Kidney (tissue), 13 donors: ENCODE measurements at regions not wholly inside any gene's neighbourhood (a gene's known extent, or its start where the extent isn't known, plus 50 kb on each side); places are given as distances from the start of the nearest gene placed in this dataset.

ENCODE experiments used
- DNase-seq, 5 donors: peaks; one replicate each; pipeline ENCODE4 v3.0.0-alpha.2; 2013 to 2020
- FAIRE-seq: peaks from 2 replicates; lab custom pipeline; 2012; peaks lifted over from hg19 to GRCh38; lab: Jason Lieb, UNC
- H3K27ac ChIP-seq, 2 donors: one replicate each; pipeline ENCODE4 v1.7.0; 2013; ENCODE audit warnings: low read depth in 2 of 2, low read length in 2 of 2, inconsistent platforms in 1 of 2
- H3K27me3 ChIP-seq: one replicate; pipeline ENCODE4 v1.7.1; 2013; ENCODE audit warnings: low read length, inconsistent platforms; ENCODE audit not compliant: control insufficient read depth, insufficient read depth
- H3K36me3 ChIP-seq, 3 donors: one replicate each; pipeline versions ENCODE4 v1.7.0 to v1.7.1; 2013; ENCODE audit warnings: low read length in 3 of 3, control low read depth in 1 of 3, inconsistent platforms in 1 of 3; ENCODE audit not compliant: insufficient read depth in 3 of 3, control insufficient read depth in 2 of 3
- H3K4me1 ChIP-seq, 3 donors: one replicate each; pipeline versions ENCODE4 v1.7.0 to v1.7.1; 2013; ENCODE audit warnings: low read length in 3 of 3, inconsistent platforms in 1 of 3, low read depth in 1 of 3; ENCODE audit not compliant: control insufficient read depth in 2 of 3, insufficient read depth in 2 of 3
- H3K4me3 ChIP-seq, 3 donors: one replicate each; pipeline versions ENCODE4 v1.7.0 to v1.8.1; 2013; ENCODE audit warnings: low read length in 3 of 3, control low read depth in 1 of 3, inconsistent platforms in 1 of 3
- H3K9ac ChIP-seq, 3 donors: one replicate each; pipeline versions ENCODE4 v1.7.0 to v1.7.1; 2013; ENCODE audit warnings: low read length in 3 of 3, control low read depth in 1 of 3, inconsistent platforms in 1 of 3
- H3K9me3 ChIP-seq, 3 donors: one replicate each; pipeline versions ENCODE4 v1.7.0 to v1.7.1; 2013; ENCODE audit warnings: low read length in 3 of 3, control low read depth in 1 of 3, inconsistent platforms in 1 of 3; ENCODE audit not compliant: control insufficient read depth in 2 of 3, insufficient read depth in 1 of 3
- intact Hi-C: fragments of 100-400 bp; cut with DNase I; formaldehyde crosslinking; loops from one replicate; pipeline ENCODE4 v1.11.1; 2022
- TF ChIP-seq, protein P1 (sequence below): IDR thresholded peaks from 3 replicates; pipeline ENCODE4 v1.5.1; 2012; ENCODE audit warnings: mild to moderate bottlenecking, moderate library complexity, borderline replicate concordance; ENCODE audit not compliant: insufficient read depth; ENCODE audit errors: extremely low read depth
- donor health status: control.
- donor health status: control.
- donor health status: control.
- donor health status: control.
- donor health status: control.
- donor health status: DM: yes; HTN: yes; CAD: no.
- donor health status: Normal renal cell carcinoma (clear cell type).

DNA sequence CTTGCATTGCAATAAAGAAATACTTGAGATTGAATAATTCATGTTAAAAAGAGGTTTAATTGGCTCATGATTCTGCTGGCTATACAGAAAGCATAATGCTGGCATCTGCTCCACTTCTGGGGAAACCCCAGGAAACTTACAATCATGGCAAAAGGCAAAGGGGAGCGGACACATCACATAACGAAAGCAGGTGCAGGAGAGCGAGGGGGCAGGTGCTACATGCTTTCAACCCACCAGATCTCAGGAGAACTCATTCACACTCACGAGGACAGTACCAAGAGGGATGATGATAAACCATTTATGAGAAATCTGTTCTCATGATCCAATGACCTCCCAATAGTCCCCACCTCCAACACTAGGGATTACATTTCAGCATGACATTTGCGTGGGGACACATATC lies 172.6 kb downstream of the RASSF9 start:
- no peak for FAIRE-seq

DNA sequence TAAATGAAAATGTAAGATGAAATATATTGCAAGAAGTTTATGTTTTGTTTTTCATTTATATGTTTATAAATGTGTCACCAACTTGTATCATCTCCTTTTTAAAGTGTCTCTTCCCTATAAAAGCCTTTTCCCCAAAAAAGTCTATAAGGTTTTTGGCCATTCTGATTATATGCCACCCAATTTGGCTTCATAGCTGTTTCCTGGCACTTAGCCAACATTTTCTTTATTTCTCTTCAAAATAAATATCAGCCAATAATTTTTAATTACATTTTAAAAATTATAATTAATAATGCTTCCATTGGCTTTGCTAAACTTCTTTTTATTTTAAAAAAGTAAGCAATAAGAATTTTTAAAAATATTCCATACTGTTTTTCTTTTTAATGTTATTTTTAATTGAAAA lies 171.8 kb downstream of the RASSF9 start:
- TF ChIP-seq, protein P1, sequence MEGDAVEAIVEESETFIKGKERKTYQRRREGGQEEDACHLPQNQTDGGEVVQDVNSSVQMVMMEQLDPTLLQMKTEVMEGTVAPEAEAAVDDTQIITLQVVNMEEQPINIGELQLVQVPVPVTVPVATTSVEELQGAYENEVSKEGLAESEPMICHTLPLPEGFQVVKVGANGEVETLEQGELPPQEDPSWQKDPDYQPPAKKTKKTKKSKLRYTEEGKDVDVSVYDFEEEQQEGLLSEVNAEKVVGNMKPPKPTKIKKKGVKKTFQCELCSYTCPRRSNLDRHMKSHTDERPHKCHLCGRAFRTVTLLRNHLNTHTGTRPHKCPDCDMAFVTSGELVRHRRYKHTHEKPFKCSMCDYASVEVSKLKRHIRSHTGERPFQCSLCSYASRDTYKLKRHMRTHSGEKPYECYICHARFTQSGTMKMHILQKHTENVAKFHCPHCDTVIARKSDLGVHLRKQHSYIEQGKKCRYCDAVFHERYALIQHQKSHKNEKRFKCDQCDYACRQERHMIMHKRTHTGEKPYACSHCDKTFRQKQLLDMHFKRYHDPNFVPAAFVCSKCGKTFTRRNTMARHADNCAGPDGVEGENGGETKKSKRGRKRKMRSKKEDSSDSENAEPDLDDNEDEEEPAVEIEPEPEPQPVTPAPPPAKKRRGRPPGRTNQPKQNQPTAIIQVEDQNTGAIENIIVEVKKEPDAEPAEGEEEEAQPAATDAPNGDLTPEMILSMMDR = no peak
- Histone ChIP-seq H3K27me3 (no peaks in the 10 kb centered on the region), H3K36me3 (no peaks in the 10 kb centered on the region), H3K9me3 (no peaks in the 10 kb centered on the region), H3K4me1 (no peaks in the 10 kb centered on the region), H3K4me3 (no peak overlapping the region), H3K27ac (no peak overlapping the region), H3K9ac (no peak overlapping the region)
- DNase-seq (no peak), FAIRE-seq (peak; percentile 51)
- intact Hi-C loops = no loop called here

More for the DNA sequence above, 172.6 kb downstream of the RASSF9 start:
- no peak overlapping the region for H3K4me3 ChIP-seq
- H3K27me3 ChIP-seq = no peaks in the 10 kb centered on the region
- no peaks in the 10 kb centered on the region for H3K36me3 ChIP-seq
- H3K27ac ChIP-seq = no peak overlapping the region
- H3K4me1 ChIP-seq = no peaks in the 10 kb centered on the region
- TF ChIP-seq, protein P1 = no peak
- intact Hi-C loops = no loop called here
- H3K9ac ChIP-seq = no peak overlapping the region
- no peaks in the 10 kb centered on the region for H3K9me3 ChIP-seq
- DNase-seq = no peak

DNA sequence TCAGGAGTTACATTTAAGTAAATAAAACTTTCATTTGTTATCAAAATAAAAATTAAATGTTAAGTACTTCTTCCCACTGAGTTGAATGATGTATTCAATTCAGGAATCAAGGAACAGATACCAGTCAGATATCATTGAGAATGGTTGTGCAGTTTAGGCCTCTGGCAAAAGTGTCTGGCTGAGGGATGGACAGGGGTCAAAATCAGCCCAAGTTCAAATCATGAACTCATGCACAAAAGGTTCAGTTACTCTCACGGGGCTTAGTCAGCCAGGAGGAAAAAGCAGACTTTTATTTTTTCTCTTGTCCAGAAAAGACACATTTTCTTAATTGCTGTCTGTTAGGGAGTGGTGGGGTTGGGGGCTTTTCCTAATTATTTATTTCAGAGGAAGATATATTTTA lies 166.3 kb downstream of the RASSF9 start:
- no peaks in the 10 kb centered on the region for H3K4me1 ChIP-seq
- H3K9ac ChIP-seq = no peak overlapping the region
- H3K4me3 ChIP-seq = no peak overlapping the region
- intact Hi-C loops = no loop called here
- H3K36me3 ChIP-seq = no peaks in the 10 kb centered on the region
- H3K27me3 ChIP-seq = no peaks in the 10 kb centered on the region
- no peaks in the 10 kb centered on the region for H3K9me3 ChIP-seq
- DNase-seq = no peak
- no peak overlapping the region for H3K27ac ChIP-seq
- TF ChIP-seq, protein P1 = no peak
- FAIRE-seq = no peak

DNA sequence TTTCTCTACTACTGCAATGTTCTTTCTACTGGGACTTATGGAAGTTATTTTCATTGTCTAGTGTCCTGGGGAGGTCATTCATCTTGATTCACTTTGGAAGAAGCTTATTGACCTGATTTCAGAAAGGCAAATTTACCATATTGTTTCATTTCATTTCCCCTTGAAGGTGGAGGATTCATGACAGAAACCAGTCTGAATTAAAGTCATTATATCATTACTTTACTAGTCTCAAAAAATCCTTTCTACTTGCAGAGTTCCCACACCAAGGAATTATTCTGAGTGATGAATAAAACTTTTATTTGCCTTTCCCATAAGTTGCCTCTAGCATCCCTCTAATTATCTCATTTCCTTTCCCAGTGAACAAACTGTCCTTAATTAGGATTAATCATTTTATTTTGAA lies 163.8 kb downstream of the RASSF9 start:
- TF ChIP-seq, protein P1 = no peak
- H3K4me1 ChIP-seq = no peaks in the 10 kb centered on the region
- no peak overlapping the region for H3K9ac ChIP-seq
- intact Hi-C loops = no loop called here
- H3K27ac ChIP-seq = no peak overlapping the region
- H3K9me3 ChIP-seq = no peaks in the 10 kb centered on the region
- DNase-seq (no peak), FAIRE-seq (no peak)
- H3K4me3 ChIP-seq = no peak overlapping the region
- no peaks in the 10 kb centered on the region for H3K36me3 ChIP-seq
- no peaks in the 10 kb centered on the region for H3K27me3 ChIP-seq
